GM23338 (cell line): ENCODE measurements at regions not wholly inside any gene's neighbourhood (a gene's known extent, or its start where the extent isn't known, plus 50 kb on each side); places are given as distances from the start of the nearest gene placed in this dataset.

ENCODE experiments used
- CREB1 ChIP-seq: fragments of 250-450 bp; sonication (Bioruptor Pico); IDR thresholded peaks from 2 replicates; pipeline ENCODE4 v1.5.0; 2020; ENCODE audit warnings: low read depth, mild to moderate bottlenecking, moderate library complexity
- EZH2 ChIP-seq: fragments of 200-600 bp; sonication (generic); IDR thresholded peaks from one replicate; pipeline ENCODE4 v1.8.0; 2017; ENCODE audit warnings: antibody characterized with exemption, mild to moderate bottlenecking, low read depth; ENCODE audit not compliant: unreplicated experiment
- EZH2phosphoT487 ChIP-seq: fragments of 200-600 bp; sonication (generic); IDR thresholded peaks from one replicate; pipeline ENCODE4 v1.8.1; 2018; ENCODE audit warnings: antibody characterized with exemption; ENCODE audit not compliant: unreplicated experiment
- JUNB ChIP-seq: IDR thresholded peaks from one replicate; pipeline ENCODE4 v1.6.1; 2016; ENCODE audit warnings: antibody characterized with exemption; ENCODE audit not compliant: unreplicated experiment
- NANOG ChIP-seq: IDR thresholded peaks from 2 replicates; pipeline ENCODE4 v1.6.1; 2016; ENCODE audit warnings: antibody characterized with exemption, borderline replicate concordance
- POLR2AphosphoS5 ChIP-seq: IDR thresholded peaks from 2 replicates; pipeline ENCODE4 v1.6.1; 2016; ENCODE audit warnings: antibody characterized with exemption, low read depth
- STAT1 ChIP-seq: IDR thresholded peaks from one replicate; pipeline ENCODE4 v1.6.1; 2016; ENCODE audit warnings: antibody characterized with exemption; ENCODE audit not compliant: unreplicated experiment
- ZNF331 ChIP-seq: fragments of 250-450 bp; sonication (Bioruptor Pico); IDR thresholded peaks from 2 replicates; pipeline ENCODE4 v1.5.0; 2020; ENCODE audit warnings: low read depth, mild to moderate bottlenecking, moderate library complexity
- TF ChIP-seq, protein P1 (sequence below), 2 experiments: fragments of 200-600 bp in 1 of 2; sonication (generic) in 1 of 2; conservative IDR thresholded peaks; 2 replicates each; pipeline versions ENCODE4 v1.5.1 to v1.6.1; 2016 to 2017; ENCODE audit warnings: antibody characterized with exemption in 2 of 2, low read depth in 2 of 2, mild to moderate bottlenecking in 2 of 2, moderate library complexity in 1 of 2
- TF ChIP-seq, protein P2 (sequence below): IDR thresholded peaks from one replicate; pipeline ENCODE4 v1.6.1; 2018; ENCODE audit warnings: antibody characterized with exemption; ENCODE audit not compliant: unreplicated experiment

DNA sequence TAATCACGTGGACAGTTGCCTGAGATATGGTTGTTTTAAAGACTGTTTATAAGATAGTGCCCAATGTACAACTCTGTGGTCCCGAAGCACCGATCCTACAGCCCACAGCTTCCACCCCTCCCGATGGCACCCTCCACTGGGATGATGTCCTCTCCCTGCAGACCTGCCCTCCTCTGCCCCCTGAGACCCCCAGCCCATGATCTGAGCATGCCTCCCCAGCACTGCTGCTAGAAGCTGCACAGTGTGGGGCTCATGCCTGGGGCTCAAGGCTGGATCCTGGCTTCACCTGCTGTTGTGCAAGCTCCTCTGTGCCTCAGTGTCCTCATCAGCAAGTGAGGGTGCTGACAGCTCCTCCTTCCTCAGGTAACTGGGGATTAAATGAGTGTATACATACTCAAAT is 254.7 kb upstream of the MKI67 start:
- TF ChIP-seq POLR2AphosphoS5 (no peak), EZH2phosphoT487 (no peak), EZH2 (no peak), JUNB (no peak), STAT1 (no peak), ZNF331 (no peak), NANOG (no peak), CREB1 (CRISPR knock-in tag) (no peak)
- TF ChIP-seq, protein P1, sequence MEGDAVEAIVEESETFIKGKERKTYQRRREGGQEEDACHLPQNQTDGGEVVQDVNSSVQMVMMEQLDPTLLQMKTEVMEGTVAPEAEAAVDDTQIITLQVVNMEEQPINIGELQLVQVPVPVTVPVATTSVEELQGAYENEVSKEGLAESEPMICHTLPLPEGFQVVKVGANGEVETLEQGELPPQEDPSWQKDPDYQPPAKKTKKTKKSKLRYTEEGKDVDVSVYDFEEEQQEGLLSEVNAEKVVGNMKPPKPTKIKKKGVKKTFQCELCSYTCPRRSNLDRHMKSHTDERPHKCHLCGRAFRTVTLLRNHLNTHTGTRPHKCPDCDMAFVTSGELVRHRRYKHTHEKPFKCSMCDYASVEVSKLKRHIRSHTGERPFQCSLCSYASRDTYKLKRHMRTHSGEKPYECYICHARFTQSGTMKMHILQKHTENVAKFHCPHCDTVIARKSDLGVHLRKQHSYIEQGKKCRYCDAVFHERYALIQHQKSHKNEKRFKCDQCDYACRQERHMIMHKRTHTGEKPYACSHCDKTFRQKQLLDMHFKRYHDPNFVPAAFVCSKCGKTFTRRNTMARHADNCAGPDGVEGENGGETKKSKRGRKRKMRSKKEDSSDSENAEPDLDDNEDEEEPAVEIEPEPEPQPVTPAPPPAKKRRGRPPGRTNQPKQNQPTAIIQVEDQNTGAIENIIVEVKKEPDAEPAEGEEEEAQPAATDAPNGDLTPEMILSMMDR (conservative IDR thresholded peaks at IDR 0.05; ENCODE audit: low read depth in 2 of 2), result no peak
- TF ChIP-seq, protein P2, sequence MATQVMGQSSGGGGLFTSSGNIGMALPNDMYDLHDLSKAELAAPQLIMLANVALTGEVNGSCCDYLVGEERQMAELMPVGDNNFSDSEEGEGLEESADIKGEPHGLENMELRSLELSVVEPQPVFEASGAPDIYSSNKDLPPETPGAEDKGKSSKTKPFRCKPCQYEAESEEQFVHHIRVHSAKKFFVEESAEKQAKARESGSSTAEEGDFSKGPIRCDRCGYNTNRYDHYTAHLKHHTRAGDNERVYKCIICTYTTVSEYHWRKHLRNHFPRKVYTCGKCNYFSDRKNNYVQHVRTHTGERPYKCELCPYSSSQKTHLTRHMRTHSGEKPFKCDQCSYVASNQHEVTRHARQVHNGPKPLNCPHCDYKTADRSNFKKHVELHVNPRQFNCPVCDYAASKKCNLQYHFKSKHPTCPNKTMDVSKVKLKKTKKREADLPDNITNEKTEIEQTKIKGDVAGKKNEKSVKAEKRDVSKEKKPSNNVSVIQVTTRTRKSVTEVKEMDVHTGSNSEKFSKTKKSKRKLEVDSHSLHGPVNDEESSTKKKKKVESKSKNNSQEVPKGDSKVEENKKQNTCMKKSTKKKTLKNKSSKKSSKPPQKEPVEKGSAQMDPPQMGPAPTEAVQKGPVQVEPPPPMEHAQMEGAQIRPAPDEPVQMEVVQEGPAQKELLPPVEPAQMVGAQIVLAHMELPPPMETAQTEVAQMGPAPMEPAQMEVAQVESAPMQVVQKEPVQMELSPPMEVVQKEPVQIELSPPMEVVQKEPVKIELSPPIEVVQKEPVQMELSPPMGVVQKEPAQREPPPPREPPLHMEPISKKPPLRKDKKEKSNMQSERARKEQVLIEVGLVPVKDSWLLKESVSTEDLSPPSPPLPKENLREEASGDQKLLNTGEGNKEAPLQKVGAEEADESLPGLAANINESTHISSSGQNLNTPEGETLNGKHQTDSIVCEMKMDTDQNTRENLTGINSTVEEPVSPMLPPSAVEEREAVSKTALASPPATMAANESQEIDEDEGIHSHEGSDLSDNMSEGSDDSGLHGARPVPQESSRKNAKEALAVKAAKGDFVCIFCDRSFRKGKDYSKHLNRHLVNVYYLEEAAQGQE, result no peak
